ENCODE measurements at regions not wholly inside any gene's neighbourhood (a gene's known extent, or its start where the extent isn't known, plus 50 kb on each side); places are given as distances from the start of the nearest gene placed in this dataset.

DNA sequence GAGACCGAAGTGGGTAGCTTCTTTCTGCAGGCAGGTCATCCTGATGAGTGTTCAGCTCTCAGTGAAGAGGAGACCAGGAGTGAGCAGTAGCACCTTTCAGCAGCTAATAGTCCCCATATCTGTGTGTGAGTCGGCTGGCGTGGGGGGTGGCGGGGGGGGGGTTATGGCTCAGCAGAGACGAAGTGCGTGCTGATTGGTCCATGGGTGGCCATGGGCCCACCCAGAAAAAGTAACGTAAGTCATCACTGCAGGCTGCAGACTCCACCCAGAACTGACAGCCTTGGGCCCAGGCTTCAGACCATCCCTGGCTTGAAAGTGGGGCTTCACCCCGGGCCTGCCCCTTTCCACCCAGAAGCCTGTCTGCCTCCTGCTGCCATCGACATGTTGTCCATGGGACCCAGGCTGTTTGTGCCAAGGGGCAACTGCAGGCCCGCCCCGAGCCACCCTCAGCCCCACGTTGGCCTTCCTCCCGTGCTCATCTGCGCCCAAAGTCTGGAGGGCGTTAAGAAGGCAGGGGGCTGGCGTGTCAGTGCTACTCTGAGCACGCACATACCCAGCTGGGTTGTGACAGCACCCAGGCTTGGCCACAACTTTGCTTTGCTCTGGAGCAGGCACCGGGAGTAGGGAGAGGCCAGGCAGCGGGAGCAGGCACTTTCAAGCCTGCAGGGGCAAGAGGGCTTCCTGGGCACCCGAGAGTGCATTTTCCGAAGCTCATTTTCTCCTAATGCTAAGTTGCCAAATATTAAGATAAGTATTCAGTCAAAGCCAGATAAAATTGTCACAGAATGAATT lies 511.7 kb upstream of the CDIN1 start:
- H3K27ac Mint-ChIP-seq (ENCODE audit: unreplicated experiment): no peak overlapping the region
- Histone ChIP-seq H3K27ac (ENCODE audit: low read depth, low read length) (no peak overlapping the region), H3K9me3 (ENCODE audit: insufficient read depth, low read depth, low read length) (peaks cover 5% of the 10 kb centered on the region), H4K20me1 (ENCODE audit: insufficient read depth, low read length) (no peaks in the 10 kb centered on the region), H3K79me2 (ENCODE audit: insufficient read depth, low read length) (no peaks in the 10 kb centered on the region), H3K4me2 (ENCODE audit: low read length) (no peak overlapping the region), H2AFZ (ENCODE audit: low read depth, low read length) (no peak overlapping the region), H3K4me1 (ENCODE audit: insufficient read depth, low read length) (no peaks in the 10 kb centered on the region), H3K4me3 (ENCODE audit: insufficient read depth, low read depth, low read length) (no peak overlapping the region), H3K36me3 (ENCODE audit: insufficient read depth, low read length) (no peaks in the 10 kb centered on the region), H3K9ac (ENCODE audit: low read length) (no peak overlapping the region), H3K27me3 (ENCODE audit: insufficient read depth, low read length) (no peaks in the 10 kb centered on the region)
- no peak overlapping the region for H3K4me3 Mint-ChIP-seq (ENCODE audit: unreplicated experiment)
- H3K9me3 Mint-ChIP-seq (ENCODE audit: unreplicated experiment): peaks cover 2% of the 10 kb centered on the region
- FAIRE-seq (no peak), DNase-seq (ENCODE audit: low read depth) (no peak)
- no peaks in the 10 kb centered on the region for H3K36me3 Mint-ChIP-seq (ENCODE audit: low read depth, unreplicated experiment)
- H3K4me1 Mint-ChIP-seq (ENCODE audit: low read depth, unreplicated experiment): peaks cover 5% of the 10 kb centered on the region
- TF ChIP-seq EZH2 (IDR thresholded peaks at IDR 0.05; ENCODE audit: insufficient read depth, low read length): no peak
- TF ChIP-seq, protein P1, sequence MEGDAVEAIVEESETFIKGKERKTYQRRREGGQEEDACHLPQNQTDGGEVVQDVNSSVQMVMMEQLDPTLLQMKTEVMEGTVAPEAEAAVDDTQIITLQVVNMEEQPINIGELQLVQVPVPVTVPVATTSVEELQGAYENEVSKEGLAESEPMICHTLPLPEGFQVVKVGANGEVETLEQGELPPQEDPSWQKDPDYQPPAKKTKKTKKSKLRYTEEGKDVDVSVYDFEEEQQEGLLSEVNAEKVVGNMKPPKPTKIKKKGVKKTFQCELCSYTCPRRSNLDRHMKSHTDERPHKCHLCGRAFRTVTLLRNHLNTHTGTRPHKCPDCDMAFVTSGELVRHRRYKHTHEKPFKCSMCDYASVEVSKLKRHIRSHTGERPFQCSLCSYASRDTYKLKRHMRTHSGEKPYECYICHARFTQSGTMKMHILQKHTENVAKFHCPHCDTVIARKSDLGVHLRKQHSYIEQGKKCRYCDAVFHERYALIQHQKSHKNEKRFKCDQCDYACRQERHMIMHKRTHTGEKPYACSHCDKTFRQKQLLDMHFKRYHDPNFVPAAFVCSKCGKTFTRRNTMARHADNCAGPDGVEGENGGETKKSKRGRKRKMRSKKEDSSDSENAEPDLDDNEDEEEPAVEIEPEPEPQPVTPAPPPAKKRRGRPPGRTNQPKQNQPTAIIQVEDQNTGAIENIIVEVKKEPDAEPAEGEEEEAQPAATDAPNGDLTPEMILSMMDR (IDR thresholded peaks at IDR 0.05; ENCODE audit: insufficient read depth, low read depth, low read length): no peak
- no peaks in the 10 kb centered on the region for H3K27me3 Mint-ChIP-seq (ENCODE audit: low read depth, unreplicated experiment)

DNA sequence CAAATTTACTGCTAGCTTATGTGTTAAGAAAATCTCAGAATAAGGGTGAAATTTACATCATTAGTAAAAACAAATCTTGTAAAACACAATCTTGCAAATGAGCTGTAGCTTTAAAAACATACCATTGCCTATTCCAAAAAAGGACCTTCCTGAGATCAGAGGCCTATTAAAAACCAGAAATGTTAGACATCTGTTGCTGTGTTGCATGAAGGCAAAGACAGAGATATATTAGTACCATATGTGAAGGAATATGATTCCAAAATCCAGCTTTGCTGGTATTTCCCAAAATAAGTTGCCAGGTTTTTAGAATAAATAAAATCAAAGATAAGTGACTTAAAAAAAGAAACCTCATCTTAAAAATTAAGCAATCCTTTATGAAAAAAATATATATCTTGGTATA lies 504.1 kb upstream of the CDIN1 start:
- Mint-ChIP-seq H3K36me3 (ENCODE audit: low read depth, unreplicated experiment) (no peaks in the 10 kb centered on the region), H3K27me3 (ENCODE audit: low read depth, unreplicated experiment) (no peaks in the 10 kb centered on the region), H3K4me3 (ENCODE audit: unreplicated experiment) (no peak overlapping the region), H3K4me1 (ENCODE audit: low read depth, unreplicated experiment) (peaks cover 5% of the 10 kb centered on the region), H3K27ac (ENCODE audit: unreplicated experiment) (no peak overlapping the region), H3K9me3 (ENCODE audit: unreplicated experiment) (peaks cover under 1% of the 10 kb centered on the region)
- Histone ChIP-seq H3K9me3 (ENCODE audit: insufficient read depth, low read depth, low read length) (no peaks in the 10 kb centered on the region), H3K79me2 (ENCODE audit: insufficient read depth, low read length) (no peaks in the 10 kb centered on the region), H4K20me1 (ENCODE audit: insufficient read depth, low read length) (no peaks in the 10 kb centered on the region), H3K27me3 (ENCODE audit: insufficient read depth, low read length) (no peaks in the 10 kb centered on the region), H3K27ac (ENCODE audit: low read depth, low read length) (no peak overlapping the region), H3K4me2 (ENCODE audit: low read length) (no peak overlapping the region), H3K4me3 (ENCODE audit: insufficient read depth, low read depth, low read length) (no peak overlapping the region), H3K36me3 (ENCODE audit: insufficient read depth, low read length) (no peaks in the 10 kb centered on the region), H2AFZ (ENCODE audit: low read depth, low read length) (no peak overlapping the region), H3K9ac (ENCODE audit: low read length) (no peak overlapping the region), H3K4me1 (ENCODE audit: insufficient read depth, low read length) (no peaks in the 10 kb centered on the region)
- DNase-seq (ENCODE audit: low read depth) (no peak), FAIRE-seq (no peak)
- TF ChIP-seq, protein P1 (IDR thresholded peaks at IDR 0.05; ENCODE audit: insufficient read depth, low read depth, low read length): no peak
- TF ChIP-seq EZH2 (IDR thresholded peaks at IDR 0.05; ENCODE audit: insufficient read depth, low read length): no peak

DNA sequence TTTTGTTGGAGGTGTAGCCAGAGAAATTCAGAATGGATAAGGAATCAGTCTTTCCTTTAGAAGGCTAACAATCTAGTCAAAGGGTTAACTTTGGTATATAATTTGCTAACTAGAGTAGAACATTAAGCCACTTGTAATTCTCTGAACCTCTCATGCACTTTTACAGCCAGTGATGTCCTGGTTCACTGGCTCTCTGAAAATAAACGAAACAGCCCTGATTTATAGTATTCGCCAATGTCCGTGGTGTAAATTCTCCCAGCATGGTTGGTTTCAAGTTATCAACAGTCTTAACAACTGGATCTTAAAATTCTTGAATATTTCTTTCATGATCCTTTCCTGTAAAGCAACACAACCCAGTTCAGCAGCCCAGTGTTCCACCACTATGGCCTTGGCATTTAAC lies 500.4 kb upstream of the CDIN1 start:
- H3K36me3 Mint-ChIP-seq (ENCODE audit: low read depth, unreplicated experiment): no peaks in the 10 kb centered on the region
- FAIRE-seq: no peak
- TF ChIP-seq, protein P1 (IDR thresholded peaks at IDR 0.05; ENCODE audit: insufficient read depth, low read depth, low read length): no peak
- no peak for TF ChIP-seq EZH2 (IDR thresholded peaks at IDR 0.05; ENCODE audit: insufficient read depth, low read length)
- Histone ChIP-seq H3K36me3 (ENCODE audit: insufficient read depth, low read length) (no peaks in the 10 kb centered on the region), H2AFZ (ENCODE audit: low read depth, low read length) (no peak overlapping the region), H3K79me2 (ENCODE audit: insufficient read depth, low read length) (no peaks in the 10 kb centered on the region), H3K27ac (ENCODE audit: low read depth, low read length) (no peak overlapping the region), H3K4me3 (ENCODE audit: insufficient read depth, low read depth, low read length) (no peak overlapping the region), H3K9ac (ENCODE audit: low read length) (no peak overlapping the region), H3K4me1 (ENCODE audit: insufficient read depth, low read length) (no peaks in the 10 kb centered on the region), H3K4me2 (ENCODE audit: low read length) (no peak overlapping the region), H3K9me3 (ENCODE audit: insufficient read depth, low read depth, low read length) (no peaks in the 10 kb centered on the region), H4K20me1 (ENCODE audit: insufficient read depth, low read length) (no peaks in the 10 kb centered on the region), H3K27me3 (ENCODE audit: insufficient read depth, low read length) (no peaks in the 10 kb centered on the region)
- no peak overlapping the region for H3K27ac Mint-ChIP-seq (ENCODE audit: unreplicated experiment)
- no peak for DNase-seq (ENCODE audit: low read depth)
- H3K4me3 Mint-ChIP-seq (ENCODE audit: unreplicated experiment): no peak overlapping the region
- H3K9me3 Mint-ChIP-seq (ENCODE audit: unreplicated experiment): peaks cover 5% of the 10 kb centered on the region
- no peaks in the 10 kb centered on the region for H3K4me1 Mint-ChIP-seq (ENCODE audit: low read depth, unreplicated experiment)
- H3K27me3 Mint-ChIP-seq (ENCODE audit: low read depth, unreplicated experiment): no peaks in the 10 kb centered on the region

Data from astrocyte (in vitro differentiated cells and primary cell).